ELF-1 (cell line): ENCODE measurements at regions not wholly inside any gene's neighbourhood (a gene's known extent, or its start where the extent isn't known, plus 50 kb on each side); places are given as distances from the start of the nearest gene placed in this dataset.
"Not testable (repeated sequence)": the region's sequence is repeated elsewhere in the genome, so short reads cannot be mapped to it uniquely, and the experiment has no call there.

Experiments used
- DNase-seq: peaks from one replicate; pipeline ENCODE4 v3.0.0-alpha.2; 2016; ENCODE audit warnings: low read depth, low spot score

GRCh38 chr18:67023059-67023458 lies 419.2 kb upstream of the CDH19 start:
- DNase-seq = no peak

GRCh38 chr18:67010919-67011318 lies 407.0 kb upstream of the CDH19 start:
- DNase-seq = no peak

GRCh38 chr18:67007999-67008398 lies 404.1 kb upstream of the CDH19 start:
- DNase-seq = no peak

DNA sequence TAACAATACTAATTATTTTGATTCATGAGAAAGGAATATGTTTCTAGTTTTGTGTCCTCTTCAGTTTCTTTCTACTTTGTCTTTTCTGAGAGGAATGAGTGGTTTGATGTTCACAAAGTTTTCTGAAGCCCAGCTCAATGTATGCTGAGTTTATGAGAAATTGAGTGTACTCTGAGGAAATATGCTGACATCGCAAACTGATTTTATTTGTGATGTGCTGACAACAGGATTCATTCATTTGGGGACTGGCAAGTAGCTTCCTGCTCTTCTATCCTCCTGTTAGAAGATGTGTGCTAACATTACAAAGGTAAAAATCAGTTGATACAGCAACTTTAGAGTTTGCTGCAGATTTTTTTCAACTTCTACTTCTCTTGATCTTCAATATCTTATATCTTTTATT lies 403.2 kb upstream of the CDH19 start:
- DNase-seq = no peak

DNA sequence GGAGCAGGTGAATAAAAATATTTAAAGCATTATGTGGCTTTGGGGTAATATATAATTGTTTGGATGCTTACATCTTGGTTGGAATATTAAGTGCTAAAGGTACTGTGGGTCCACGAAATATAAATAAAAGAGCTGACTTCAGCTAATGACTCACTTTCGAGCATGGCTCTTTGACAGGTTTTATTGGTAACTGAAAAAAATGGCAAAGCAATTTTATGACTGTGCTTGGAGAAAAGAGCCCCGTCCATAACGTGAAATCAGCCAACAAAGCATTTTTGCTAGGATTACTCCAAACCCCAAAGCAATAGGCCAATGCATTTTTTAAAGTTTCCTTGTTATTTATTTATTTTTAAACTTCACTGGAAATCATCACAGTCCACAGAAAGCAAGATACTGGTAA lies 397.2 kb upstream of the CDH19 start:
- no peak for DNase-seq

DNA sequence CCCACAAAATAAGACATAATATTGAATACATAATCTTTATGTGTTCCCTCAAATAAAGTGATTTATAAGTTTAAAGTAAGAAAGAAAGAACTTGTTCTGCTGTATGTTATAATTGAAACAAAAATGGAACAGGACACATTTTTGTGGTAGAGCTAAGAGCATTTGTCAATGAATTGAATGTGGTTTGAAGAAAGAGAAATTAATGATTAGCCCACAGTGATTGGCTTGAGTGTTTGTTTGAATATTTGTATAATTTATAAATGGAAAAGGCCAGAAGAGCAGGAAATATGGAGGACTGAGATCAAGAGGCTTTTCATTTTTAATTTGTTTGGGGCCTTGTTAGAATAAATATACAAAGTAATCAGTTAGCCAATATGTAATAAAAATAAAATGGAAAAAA lies 395.1 kb upstream of the CDH19 start:
- no peak for DNase-seq

DNA sequence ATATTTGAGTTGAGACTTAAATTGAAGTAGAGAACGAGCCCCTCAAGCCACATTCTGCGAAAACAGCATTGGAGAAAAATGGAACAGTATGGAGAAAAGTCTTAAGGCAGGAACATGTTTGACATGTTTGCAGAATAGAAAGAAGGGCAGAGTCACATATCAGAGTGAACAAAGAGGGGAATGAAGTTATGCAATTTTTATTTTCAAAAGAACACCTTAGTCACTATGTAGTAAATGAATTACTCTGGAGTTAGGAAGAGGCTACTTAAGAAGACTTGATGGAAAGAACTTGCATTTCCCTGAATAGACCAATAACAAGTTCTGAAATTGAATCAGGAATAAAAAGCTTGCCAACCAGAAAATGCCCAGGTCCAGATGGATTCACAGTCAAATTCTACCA lies 391.4 kb upstream of the CDH19 start:
- DNase-seq = no peak

DNA sequence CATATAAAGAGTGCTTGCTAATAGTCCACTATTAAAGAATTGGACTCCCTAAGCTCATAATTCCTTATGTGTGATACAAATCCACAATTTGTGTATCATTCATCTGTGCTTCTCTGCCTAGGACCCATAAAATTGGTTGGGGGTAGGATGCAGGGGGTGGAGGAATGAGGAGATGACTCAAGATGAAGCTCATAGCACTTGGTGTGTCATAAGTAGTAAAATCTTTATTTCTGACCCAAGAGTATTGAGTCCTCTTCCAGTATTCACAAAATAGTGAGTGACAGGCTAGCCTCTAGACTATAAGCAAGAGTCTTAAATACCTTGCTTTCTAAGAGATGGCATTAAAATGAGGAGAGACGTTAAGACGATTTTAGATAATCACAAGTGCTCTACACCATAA lies 390.9 kb upstream of the CDH19 start:
- DNase-seq = no peak

GRCh38 chr18:66993492-66993891 lies 389.6 kb upstream of the CDH19 start:
- no peak for DNase-seq

GRCh38 chr18:66990909-66991308 lies 387.0 kb upstream of the CDH19 start:
- DNase-seq = no peak

DNA sequence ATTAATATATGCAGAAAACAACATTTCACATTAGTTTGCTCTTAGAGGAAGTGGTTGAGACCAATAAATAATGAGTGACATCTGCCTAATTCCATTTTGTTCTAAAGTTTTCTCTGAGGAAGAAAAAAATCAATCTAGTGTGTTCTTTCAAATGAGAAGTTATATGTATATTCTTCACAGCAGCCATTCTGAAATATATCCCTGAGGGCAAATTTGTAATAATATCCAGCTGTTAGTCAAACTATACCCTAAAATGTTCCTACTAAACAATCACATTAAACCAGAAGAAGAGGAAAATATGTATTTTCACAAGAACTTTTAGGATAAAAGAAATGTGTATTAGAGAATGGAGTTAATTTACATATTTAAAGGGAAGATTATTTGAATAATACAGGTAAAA lies 375.1 kb upstream of the CDH19 start:
- DNase-seq = no peak

DNA sequence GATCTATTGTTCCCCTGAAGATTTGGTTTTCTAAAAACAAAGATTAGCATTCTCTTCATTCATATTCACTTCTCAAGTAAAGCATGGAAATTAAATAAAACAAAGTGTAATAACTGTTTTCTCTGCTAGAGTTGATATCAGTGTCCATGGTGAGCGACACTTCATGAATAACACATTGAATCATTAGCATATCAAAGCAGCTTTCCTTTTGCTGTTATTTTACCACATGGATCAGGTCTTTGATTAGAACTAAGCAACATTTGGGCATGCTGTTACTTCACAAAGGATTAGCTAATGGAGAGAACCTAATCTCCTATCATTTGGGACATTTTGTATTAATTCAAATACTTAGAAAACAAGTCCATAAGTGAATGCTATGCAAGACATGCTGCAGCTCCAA lies 368.8 kb upstream of the CDH19 start:
- DNase-seq = no peak

DNA sequence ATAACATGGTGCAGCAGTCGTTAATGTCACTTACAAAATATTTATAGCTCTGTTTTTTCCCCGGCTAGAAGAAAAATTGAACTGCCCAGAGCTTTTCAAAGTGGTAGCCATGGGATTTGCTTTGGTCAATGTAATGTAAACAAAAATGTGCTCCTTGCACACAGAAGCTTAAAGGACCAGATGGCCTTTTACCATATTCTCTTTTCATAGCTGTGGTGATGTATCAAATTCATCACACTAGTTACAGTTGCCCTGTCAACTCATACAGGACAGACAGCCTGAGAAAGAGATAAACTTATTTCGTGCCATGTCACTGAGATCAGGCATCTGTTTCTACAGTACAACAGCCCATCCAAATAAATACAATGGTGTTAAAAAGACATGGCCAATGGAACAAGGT lies 368.1 kb upstream of the CDH19 start:
- DNase-seq = no peak

GRCh38 chr18:66966171-66966570 lies 362.3 kb upstream of the CDH19 start:
- no peak for DNase-seq

DNA sequence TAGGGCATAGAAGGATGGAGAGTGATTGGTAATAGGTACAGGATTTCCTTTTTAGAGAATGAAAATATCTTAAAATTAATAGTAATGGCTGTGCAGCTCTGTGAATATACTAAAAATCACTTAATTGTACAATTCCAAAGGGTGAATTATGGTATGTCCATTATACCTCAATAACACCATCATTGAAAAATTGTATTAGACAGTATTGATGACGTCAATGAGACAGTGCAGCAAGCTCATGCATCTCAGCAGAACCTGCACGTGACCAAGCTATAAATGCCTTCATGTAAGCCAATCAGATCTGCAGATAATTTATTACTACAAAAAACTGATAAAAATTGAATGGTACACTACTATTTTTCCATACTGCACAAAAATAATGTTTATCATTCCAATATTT lies 354.4 kb upstream of the CDH19 start:
- no peak for DNase-seq

DNA sequence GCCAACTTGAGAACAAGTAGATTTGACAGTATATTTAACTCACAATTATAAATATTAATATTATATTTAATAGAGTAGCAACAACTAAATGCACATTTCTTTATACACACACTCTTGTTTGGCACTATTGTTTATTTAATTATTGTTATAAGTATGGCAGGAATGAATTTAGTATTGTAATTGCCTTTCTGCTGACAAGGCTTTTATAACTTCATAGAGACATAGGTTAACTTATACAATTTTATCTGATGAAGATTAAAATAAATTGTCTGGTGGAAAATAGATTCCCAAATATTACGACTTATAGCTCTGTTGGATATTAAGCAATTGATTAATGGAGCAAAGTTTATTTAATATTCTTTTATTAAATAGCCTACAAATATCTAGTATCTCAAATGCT lies 347.9 kb upstream of the CDH19 start:
- no peak for DNase-seq

DNA sequence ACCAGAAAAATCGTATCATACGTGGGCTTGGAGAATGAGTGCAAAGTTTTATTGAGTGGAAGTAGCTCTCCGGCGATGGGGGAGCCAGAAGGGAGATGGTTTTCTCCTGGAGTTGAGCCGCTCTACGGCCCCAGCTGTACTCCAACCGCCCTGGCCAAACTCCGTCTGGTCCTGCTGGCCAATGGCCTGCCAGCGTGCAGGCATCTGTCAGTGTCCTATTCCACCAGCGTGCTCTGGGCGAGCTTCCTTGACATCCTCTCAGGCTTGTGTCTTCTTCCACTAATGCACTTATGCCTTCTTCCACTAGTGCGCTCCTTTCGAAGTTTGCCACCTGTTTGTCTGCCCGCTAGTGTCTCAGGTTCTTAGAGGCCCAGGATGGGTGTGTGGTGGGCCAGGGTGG lies 345.5 kb upstream of the CDH19 start:
- no peak for DNase-seq

GRCh38 chr18:66937546-66937945 lies 333.7 kb upstream of the CDH19 start:
- no peak for DNase-seq

- DNase-seq = no peak
Measured at GRCh38 chr18:66931010-66931409, 327.1 kb upstream of the CDH19 start.

DNA sequence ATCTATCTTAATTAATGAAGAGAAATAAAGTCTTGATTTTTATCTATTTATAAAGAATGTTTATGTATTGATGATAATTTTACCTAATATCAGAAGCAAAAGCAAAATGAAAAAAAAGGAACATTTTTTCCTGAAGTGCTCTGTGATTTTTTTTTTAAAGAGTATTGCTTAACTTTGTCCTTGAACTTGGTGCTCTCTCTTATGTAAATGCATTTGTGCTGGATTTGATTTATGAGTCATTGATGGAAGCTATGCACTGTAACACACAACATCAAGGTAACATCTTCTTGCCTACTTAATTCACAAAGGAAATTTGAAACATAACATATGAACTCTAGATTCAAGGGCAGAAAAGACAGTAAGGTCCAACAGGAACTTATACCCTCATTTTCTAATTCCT lies 312.9 kb upstream of the CDH19 start:
- DNase-seq = no peak

GRCh38 chr18:66900837-66901236 lies 296.9 kb upstream of the CDH19 start:
- DNase-seq = no peak

GRCh38 chr18:66895631-66896030 lies 291.7 kb upstream of the CDH19 start:
- no peak for DNase-seq

GRCh38 chr18:66894851-66895250 lies 291.0 kb upstream of the CDH19 start:
- no peak for DNase-seq

DNA sequence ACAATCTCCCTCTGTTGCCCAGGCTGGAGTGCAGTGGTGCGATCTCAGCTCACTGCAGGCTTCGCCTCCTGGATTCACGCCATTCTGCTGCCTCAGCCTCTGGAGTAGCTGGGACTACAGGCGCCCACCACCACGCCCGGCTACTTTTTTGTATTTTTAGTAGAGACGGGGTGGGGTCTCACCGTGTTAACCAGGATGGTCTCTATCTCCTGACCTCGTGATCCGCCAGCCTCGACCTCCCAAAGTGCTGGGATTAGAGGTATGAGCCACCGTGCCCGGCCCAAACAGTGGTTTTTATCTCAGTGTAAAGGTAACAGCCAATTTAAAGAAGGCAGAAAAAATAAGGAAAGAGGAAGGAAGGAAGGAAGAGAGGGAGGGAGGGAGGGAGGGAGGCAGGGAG lies 288.5 kb upstream of the CDH19 start:
- DNase-seq = not testable (repeated sequence)
